GM12873 (cell line): ENCODE measurements at regions not wholly inside any gene's neighbourhood (a gene's known extent, or its start where the extent isn't known, plus 50 kb on each side); places are given as distances from the start of the nearest gene placed in this dataset.

ENCODE experiments used
- CTCF ChIP-seq: IDR thresholded peaks from 2 replicates; pipeline ENCODE4 v1.5.1; 2012; ENCODE audit warnings: low read depth, mild to moderate bottlenecking, moderate library complexity, low read length, control low read depth; ENCODE audit not compliant: insufficient read depth; ENCODE audit errors: missing control alignments

- no peak for TF ChIP-seq CTCF
Measured at GRCh38 chr7:116425647-116426209, 73.8 kb upstream of the CAV2 start.

GRCh38 chr7:116426428-116427156 lies 72.9 kb upstream of the CAV2 start:
- TF ChIP-seq CTCF: no peak

GRCh38 chr7:116429986-116430619 lies 69.4 kb upstream of the CAV2 start:
- TF ChIP-seq CTCF: no peak

- no peak for TF ChIP-seq CTCF
Measured at GRCh38 chr7:116431787-116432526, 67.6 kb upstream of the CAV2 start.

- TF ChIP-seq CTCF: no peak
Measured at GRCh38 chr7:116432527-116432916, 67.0 kb upstream of the CAV2 start.

GRCh38 chr7:116433246-116433645 lies 66.3 kb upstream of the CAV2 start:
- TF ChIP-seq CTCF: no peak

- no peak for TF ChIP-seq CTCF
Measured at GRCh38 chr7:116434820-116435341, 64.7 kb upstream of the CAV2 start.
